ENCODE measurements at regions not wholly inside any gene's neighbourhood (a gene's known extent, or its start where the extent isn't known, plus 50 kb on each side); places are given as distances from the start of the nearest gene placed in this dataset.

- no peak overlapping the region for H3K9ac ChIP-seq (ENCODE audit: low read length)
- no peaks in the 10 kb centered on the region for H3K9me3 ChIP-seq (ENCODE audit: low read length)
- H3K4me1 ChIP-seq (ENCODE audit: insufficient read depth, low read length): no peaks in the 10 kb centered on the region
- H3K4me3 ChIP-seq (ENCODE audit: low read depth in 1 of 2, low read length in 2 of 2): no peak overlapping the region
- no peak overlapping the region for H3K27ac ChIP-seq (ENCODE audit: low read depth, low read length)
- H3K36me3 ChIP-seq (ENCODE audit: insufficient read depth, low read length): no peaks in the 10 kb centered on the region
- no peaks in the 10 kb centered on the region for H3K27me3 ChIP-seq (ENCODE audit: control insufficient read depth in 1 of 2, insufficient read depth in 2 of 2, low read length in 2 of 2)
These were observed 683.8 kb upstream of the SGCG start for GRCh38 chr13:22496803-22497508.

DNA sequence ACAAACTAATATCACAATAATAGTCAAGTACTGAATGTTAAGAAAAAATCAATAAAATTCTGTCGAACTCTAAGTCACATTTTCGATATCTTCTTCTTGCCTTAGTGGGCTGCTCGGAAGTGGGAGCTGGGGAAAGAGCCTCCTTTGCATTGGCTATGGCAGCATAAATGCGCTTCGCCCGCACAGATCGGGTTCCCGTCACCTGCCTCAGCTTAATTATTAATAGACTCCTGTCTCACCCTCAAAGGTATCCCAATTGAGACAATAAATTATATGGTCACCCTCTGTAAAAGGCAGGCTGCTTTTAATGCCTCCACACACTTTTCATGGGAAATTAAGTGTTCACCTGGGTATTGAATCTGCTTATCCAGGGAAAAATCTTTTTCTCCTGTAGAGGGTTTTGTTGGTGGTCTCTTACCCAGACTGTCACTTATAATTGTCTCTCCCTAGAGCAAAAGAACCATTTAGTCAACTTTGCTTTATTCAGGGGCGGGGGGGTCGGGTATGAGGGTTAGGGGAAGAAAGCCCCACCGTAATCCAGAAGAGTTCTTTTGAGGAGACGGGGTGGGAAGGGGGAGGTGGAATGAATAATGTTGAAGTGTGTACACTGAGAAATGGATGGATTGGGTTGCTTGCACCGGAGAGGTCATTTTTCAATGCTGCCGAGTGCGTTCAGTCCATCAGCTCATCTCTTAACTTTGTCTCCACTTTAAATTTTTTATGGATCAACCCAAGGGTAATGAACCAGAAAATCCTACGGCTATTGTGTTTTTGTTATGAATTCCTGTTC lies 682.6 kb upstream of the SGCG start:
- Histone ChIP-seq H3K36me3 (ENCODE audit: insufficient read depth, low read length) (no peaks in the 10 kb centered on the region), H3K27ac (ENCODE audit: low read depth, low read length) (no peak overlapping the region), H3K4me1 (ENCODE audit: insufficient read depth, low read length) (no peaks in the 10 kb centered on the region), H3K4me3 (ENCODE audit: low read depth in 1 of 2, low read length in 2 of 2) (no peak overlapping the region), H3K9ac (ENCODE audit: low read length) (no peak overlapping the region), H3K9me3 (ENCODE audit: low read length) (no peaks in the 10 kb centered on the region), H3K27me3 (ENCODE audit: control insufficient read depth in 1 of 2, insufficient read depth in 2 of 2, low read length in 2 of 2) (no peaks in the 10 kb centered on the region)

- H3K36me3 ChIP-seq (ENCODE audit: insufficient read depth, low read length): no peaks in the 10 kb centered on the region
- H3K4me1 ChIP-seq (ENCODE audit: insufficient read depth, low read length): no peaks in the 10 kb centered on the region
- no peak overlapping the region for H3K27ac ChIP-seq (ENCODE audit: low read depth, low read length)
- no peaks in the 10 kb centered on the region for H3K27me3 ChIP-seq (ENCODE audit: control insufficient read depth in 1 of 2, insufficient read depth in 2 of 2, low read length in 2 of 2)
- no peaks in the 10 kb centered on the region for H3K9me3 ChIP-seq (ENCODE audit: low read length)
- no peak overlapping the region for H3K4me3 ChIP-seq (ENCODE audit: low read depth in 1 of 2, low read length in 2 of 2)
- H3K9ac ChIP-seq (ENCODE audit: low read length): no peak overlapping the region
These were observed 680.9 kb upstream of the SGCG start for GRCh38 chr13:22499919-22500318.

GRCh38 chr13:22505489-22505888 lies 675.3 kb upstream of the SGCG start:
- H3K27me3 ChIP-seq (ENCODE audit: control insufficient read depth in 1 of 2, insufficient read depth in 2 of 2, low read length in 2 of 2): no peaks in the 10 kb centered on the region

GRCh38 chr13:22506096-22506691 lies 674.6 kb upstream of the SGCG start:
- no peaks in the 10 kb centered on the region for H3K36me3 ChIP-seq (ENCODE audit: insufficient read depth, low read length)
- no peak overlapping the region for H3K9ac ChIP-seq (ENCODE audit: low read length)
- H3K27me3 ChIP-seq (ENCODE audit: control insufficient read depth in 1 of 2, insufficient read depth in 2 of 2, low read length in 2 of 2): no peaks in the 10 kb centered on the region
- H3K27ac ChIP-seq (ENCODE audit: low read depth, low read length): no peak overlapping the region
- H3K4me3 ChIP-seq (ENCODE audit: low read depth in 1 of 2, low read length in 2 of 2): no peak overlapping the region
- no peaks in the 10 kb centered on the region for H3K9me3 ChIP-seq (ENCODE audit: low read length)
- peaks cover 4% of the 10 kb centered on the region for H3K4me1 ChIP-seq (ENCODE audit: insufficient read depth, low read length)

More at GRCh38 chr13:22505489-22505888, 675.3 kb upstream of the SGCG start:
- Histone ChIP-seq H3K27ac (ENCODE audit: low read depth, low read length) (no peak overlapping the region), H3K4me3 (ENCODE audit: low read depth in 1 of 2, low read length in 2 of 2) (no peak overlapping the region), H3K9ac (ENCODE audit: low read length) (no peak overlapping the region), H3K36me3 (ENCODE audit: insufficient read depth, low read length) (no peaks in the 10 kb centered on the region), H3K9me3 (ENCODE audit: low read length) (no peaks in the 10 kb centered on the region), H3K4me1 (ENCODE audit: insufficient read depth, low read length) (peaks cover 4% of the 10 kb centered on the region)

- Histone ChIP-seq H3K36me3 (ENCODE audit: insufficient read depth, low read length) (no peaks in the 10 kb centered on the region), H3K4me1 (ENCODE audit: insufficient read depth, low read length) (no peaks in the 10 kb centered on the region), H3K27ac (ENCODE audit: low read depth, low read length) (no peak overlapping the region), H3K9me3 (ENCODE audit: low read length) (no peaks in the 10 kb centered on the region), H3K27me3 (ENCODE audit: control insufficient read depth in 1 of 2, insufficient read depth in 2 of 2, low read length in 2 of 2) (no peaks in the 10 kb centered on the region), H3K4me3 (ENCODE audit: low read depth in 1 of 2, low read length in 2 of 2) (no peak overlapping the region), H3K9ac (ENCODE audit: low read length) (no peak overlapping the region)
These were observed 663.2 kb upstream of the SGCG start for GRCh38 chr13:22517544-22517943.

- Histone ChIP-seq H3K9me3 (ENCODE audit: low read length) (no peaks in the 10 kb centered on the region), H3K4me1 (ENCODE audit: insufficient read depth, low read length) (no peaks in the 10 kb centered on the region), H3K4me3 (ENCODE audit: low read depth in 1 of 2, low read length in 2 of 2) (no peak overlapping the region), H3K27me3 (ENCODE audit: control insufficient read depth in 1 of 2, insufficient read depth in 2 of 2, low read length in 2 of 2) (no peaks in the 10 kb centered on the region), H3K9ac (ENCODE audit: low read length) (no peak overlapping the region), H3K27ac (ENCODE audit: low read depth, low read length) (no peak overlapping the region), H3K36me3 (ENCODE audit: insufficient read depth, low read length) (no peaks in the 10 kb centered on the region)
These were observed 643.9 kb upstream of the SGCG start for GRCh38 chr13:22536851-22537250.

DNA sequence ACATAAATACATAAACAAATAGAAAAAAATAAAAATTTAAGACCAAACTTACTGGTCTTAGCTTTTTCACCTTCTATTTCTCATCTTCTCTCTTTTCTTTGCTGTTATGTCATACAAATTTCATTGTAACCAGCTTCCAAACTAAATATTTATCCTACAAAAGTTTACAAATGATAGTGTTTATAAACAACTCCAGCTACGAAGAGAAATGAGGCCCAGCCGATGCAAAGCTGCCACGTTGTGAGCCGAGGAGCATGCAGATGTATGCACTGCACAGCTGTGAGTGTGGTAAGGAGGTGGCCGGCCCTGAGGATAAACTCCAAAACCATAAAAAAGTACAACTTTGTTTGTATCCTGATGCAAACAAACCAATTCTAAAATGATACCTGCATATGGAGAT lies 642.4 kb upstream of the SGCG start:
- no peak overlapping the region for H3K4me3 ChIP-seq (ENCODE audit: low read depth in 1 of 2, low read length in 2 of 2)
- H3K9ac ChIP-seq (ENCODE audit: low read length): no peak overlapping the region
- no peaks in the 10 kb centered on the region for H3K4me1 ChIP-seq (ENCODE audit: insufficient read depth, low read length)
- no peak overlapping the region for H3K27ac ChIP-seq (ENCODE audit: low read depth, low read length)
- no peaks in the 10 kb centered on the region for H3K9me3 ChIP-seq (ENCODE audit: low read length)
- no peaks in the 10 kb centered on the region for H3K36me3 ChIP-seq (ENCODE audit: insufficient read depth, low read length)
- no peaks in the 10 kb centered on the region for H3K27me3 ChIP-seq (ENCODE audit: control insufficient read depth in 1 of 2, insufficient read depth in 2 of 2, low read length in 2 of 2)

GRCh38 chr13:22549126-22549525 lies 631.7 kb upstream of the SGCG start:
- H3K36me3 ChIP-seq (ENCODE audit: insufficient read depth, low read length): no peaks in the 10 kb centered on the region
- H3K4me1 ChIP-seq (ENCODE audit: insufficient read depth, low read length): no peaks in the 10 kb centered on the region
- H3K9me3 ChIP-seq (ENCODE audit: low read length): no peaks in the 10 kb centered on the region

DNA sequence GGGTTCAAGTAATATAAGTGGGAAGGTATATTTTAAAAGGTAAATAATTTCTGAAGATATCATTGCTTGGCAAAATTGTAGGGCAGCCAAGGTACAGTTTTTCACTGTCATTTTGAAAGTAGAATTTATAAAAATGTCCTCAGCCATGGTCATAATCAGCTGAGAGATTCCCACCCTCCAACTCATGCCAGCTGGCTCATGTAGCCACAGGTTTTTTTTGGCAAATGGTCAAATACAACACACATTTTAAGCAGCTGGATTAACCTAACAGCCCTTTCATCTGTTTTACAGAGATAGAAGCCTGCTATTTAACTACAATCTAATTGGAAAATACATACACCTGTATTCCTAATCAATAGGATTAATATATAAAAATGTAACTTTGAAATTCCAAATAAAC lies 619.2 kb upstream of the SGCG start:
- no peaks in the 10 kb centered on the region for H3K4me1 ChIP-seq (ENCODE audit: insufficient read depth, low read length)
- no peaks in the 10 kb centered on the region for H3K36me3 ChIP-seq (ENCODE audit: insufficient read depth, low read length)
- no peaks in the 10 kb centered on the region for H3K9me3 ChIP-seq (ENCODE audit: low read length)
- no peaks in the 10 kb centered on the region for H3K27me3 ChIP-seq (ENCODE audit: control insufficient read depth in 1 of 2, insufficient read depth in 2 of 2, low read length in 2 of 2)
- H3K27ac ChIP-seq (ENCODE audit: low read depth, low read length): no peak overlapping the region
- no peak overlapping the region for H3K9ac ChIP-seq (ENCODE audit: low read length)
- no peak overlapping the region for H3K4me3 ChIP-seq (ENCODE audit: low read depth in 1 of 2, low read length in 2 of 2)

More at GRCh38 chr13:22549126-22549525, 631.7 kb upstream of the SGCG start:
- Histone ChIP-seq H3K9ac (ENCODE audit: low read length) (no peak overlapping the region), H3K4me3 (ENCODE audit: low read depth in 1 of 2, low read length in 2 of 2) (no peak overlapping the region), H3K27me3 (ENCODE audit: control insufficient read depth in 1 of 2, insufficient read depth in 2 of 2, low read length in 2 of 2) (no peaks in the 10 kb centered on the region), H3K27ac (ENCODE audit: low read depth, low read length) (no peak overlapping the region)

- H3K4me3 ChIP-seq (ENCODE audit: low read depth in 1 of 2, low read length in 2 of 2): no peak overlapping the region
- H3K27me3 ChIP-seq (ENCODE audit: control insufficient read depth in 1 of 2, insufficient read depth in 2 of 2, low read length in 2 of 2): no peaks in the 10 kb centered on the region
- no peak overlapping the region for H3K9ac ChIP-seq (ENCODE audit: low read length)
- no peaks in the 10 kb centered on the region for H3K9me3 ChIP-seq (ENCODE audit: low read length)
- H3K27ac ChIP-seq (ENCODE audit: low read depth, low read length): no peak overlapping the region
- no peaks in the 10 kb centered on the region for H3K4me1 ChIP-seq (ENCODE audit: insufficient read depth, low read length)
- no peaks in the 10 kb centered on the region for H3K36me3 ChIP-seq (ENCODE audit: insufficient read depth, low read length)
These were observed 618.7 kb upstream of the SGCG start for GRCh38 chr13:22562116-22562515.

Data from muscle layer of colon (tissue), 2 donors.